CD4-positive, alpha-beta T cell (primary cell): ENCODE measurements at regions not wholly inside any gene's neighbourhood (a gene's known extent, or its start where the extent isn't known, plus 50 kb on each side); places are given as distances from the start of the nearest gene placed in this dataset.
"Not testable (repeated sequence)": the region's sequence is repeated elsewhere in the genome, so short reads cannot be mapped to it uniquely, and the experiment has no call there.

ENCODE experiments used
- ATAC-seq: fragments of 200-7000 bp; cut with Tn5 transposase; one replicate; pipeline ENCODE4 v1.10.0; 2022; ENCODE audit warnings: mild to moderate bottlenecking; ENCODE audit not compliant: poor library complexity
- CTCF ChIA-PET: fragments of 350-600 bp; sonication (Branson Sonifier 250); formaldehyde crosslinking; loops from one replicate; lab custom pipeline; 2021; ENCODE audit warnings: antibody characterized with exemption, inconsistent platforms; lab: Charles Lee
- POLR2A ChIA-PET: fragments of 350-600 bp; sonication (Branson Sonifier 250); formaldehyde crosslinking; loops from one replicate; lab custom pipeline; 2021; ENCODE audit warnings: antibody characterized with exemption, inconsistent platforms; lab: Charles Lee
- DNase-seq, 14 experiments: peaks; one replicate each; pipeline ENCODE4 v3.0.0-alpha.2; 2013 to 2020; ENCODE audit warnings: mixed read lengths in 2 of 14
- H3K27ac ChIP-seq, 2 donors: one replicate each; pipeline versions ENCODE4 v1.5.1 to v1.7.0; 2013; ENCODE audit warnings: low read length in 2 of 2, low read depth in 1 of 2, mild to moderate bottlenecking in 1 of 2
- H3K27me3 ChIP-seq, 2 experiments: 1 replicate in 1 of 2; 2 replicates in 1 of 2; pipeline versions ENCODE4 v1.6.1 to v1.7.0; 2013; ENCODE audit warnings: low read length in 2 of 2, control low read depth in 1 of 2, mild to moderate bottlenecking in 1 of 2, moderate library complexity in 1 of 2; ENCODE audit not compliant: insufficient read depth in 2 of 2, control insufficient read depth in 1 of 2
- H3K36me3 ChIP-seq: one replicate; pipeline ENCODE4 v1.6.1; 2013; ENCODE audit warnings: low read length, control low read depth; ENCODE audit not compliant: insufficient read depth
- H3K4me1 ChIP-seq: one replicate; pipeline ENCODE4 v1.6.1; 2013; ENCODE audit warnings: low read length, control low read depth; ENCODE audit not compliant: insufficient read depth
- H3K4me3 ChIP-seq: one replicate; pipeline ENCODE4 v1.5.1; 2013; ENCODE audit warnings: mild to moderate bottlenecking, low read length, moderate library complexity
- H3K9me3 ChIP-seq, 2 experiments: 1 replicate in 1 of 2; 2 replicates in 1 of 2; pipeline versions ENCODE4 v1.6.1 to v1.7.0; 2013; ENCODE audit warnings: low read length in 2 of 2, mild to moderate bottlenecking in 2 of 2, control low read depth in 1 of 2, moderate library complexity in 1 of 2; ENCODE audit not compliant: control insufficient read depth in 1 of 2, insufficient read depth in 1 of 2
- H3K27ac Mint-ChIP-seq: one replicate; pipeline ENCODE4 v1.8.0; 2020; ENCODE audit warnings: mixed read lengths
- H3K27me3 Mint-ChIP-seq: one replicate; pipeline ENCODE4 v1.8.0; 2021; ENCODE audit warnings: mixed read lengths
- H3K36me3 Mint-ChIP-seq: one replicate; pipeline ENCODE4 v1.8.0; 2021; ENCODE audit warnings: low read depth, mixed read lengths
- H3K4me1 Mint-ChIP-seq: one replicate; pipeline ENCODE4 v1.8.0; 2021; ENCODE audit warnings: low read depth, mixed read lengths
- H3K4me3 Mint-ChIP-seq: one replicate; pipeline ENCODE4 v1.8.0; 2020; ENCODE audit warnings: mild to moderate bottlenecking, mixed read lengths
- H3K9me3 Mint-ChIP-seq: one replicate; pipeline ENCODE4 v1.8.0; 2020; ENCODE audit warnings: mixed read lengths
- CTCF ChIP-seq: fragments of 200-600 bp; IDR thresholded peaks from one replicate; pipeline ENCODE4 v1.8.0; 2022; ENCODE audit warnings: antibody characterized with exemption, mild to moderate bottlenecking
- intact Hi-C, 2 experiments: fragments of 100-400 bp; cut with DNase I in 1 of 2; cut with micrococcal nuclease in 1 of 2; formaldehyde crosslinking; loops; one replicate each; pipeline versions ENCODE4 v1.15.1 to v1.9.0; 2023 to 2025; cut with DNase I, micrococcal nuclease

GRCh38 chr10:124242365-124242764 is 149.0 kb upstream of the CHST15 start:
- no peak overlapping the region for H3K27ac ChIP-seq
- ChIA-PET POLR2A (no interaction called here), CTCF (no interaction called here)
- no peak for DNase-seq
- no peaks in the 10 kb centered on the region for H3K9me3 Mint-ChIP-seq
- H3K36me3 Mint-ChIP-seq: no peaks in the 10 kb centered on the region
- no peak for TF ChIP-seq CTCF
- no peak for ATAC-seq
- no peaks in the 10 kb centered on the region for H3K27me3 Mint-ChIP-seq
- H3K27ac Mint-ChIP-seq: no peak overlapping the region
- H3K36me3 ChIP-seq: no peaks in the 10 kb centered on the region
- no peaks in the 10 kb centered on the region for H3K27me3 ChIP-seq
- peaks cover 0 to 8% of the 10 kb centered on the region in 2 experiments for H3K9me3 ChIP-seq
- no peaks in the 10 kb centered on the region for H3K4me1 ChIP-seq
- H3K4me3 ChIP-seq: no peak overlapping the region
- intact Hi-C loops: no loop called here
- no peak overlapping the region for H3K4me3 Mint-ChIP-seq
- H3K4me1 Mint-ChIP-seq: no peaks in the 10 kb centered on the region

GRCh38 chr10:124241510-124241909 is 148.1 kb upstream of the CHST15 start:
- DNase-seq, H3K27ac ChIP-seq, POLR2A ChIA-PET, H3K27me3 ChIP-seq, H3K4me1 Mint-ChIP-seq, intact Hi-C loops, H3K27me3 Mint-ChIP-seq, H3K27ac Mint-ChIP-seq, H3K36me3 ChIP-seq, H3K9me3 Mint-ChIP-seq, H3K36me3 Mint-ChIP-seq, H3K4me1 ChIP-seq, CTCF ChIA-PET, H3K4me3 Mint-ChIP-seq, H3K4me3 ChIP-seq, ATAC-seq, H3K9me3 ChIP-seq: not testable (repeated sequence)

DNA sequence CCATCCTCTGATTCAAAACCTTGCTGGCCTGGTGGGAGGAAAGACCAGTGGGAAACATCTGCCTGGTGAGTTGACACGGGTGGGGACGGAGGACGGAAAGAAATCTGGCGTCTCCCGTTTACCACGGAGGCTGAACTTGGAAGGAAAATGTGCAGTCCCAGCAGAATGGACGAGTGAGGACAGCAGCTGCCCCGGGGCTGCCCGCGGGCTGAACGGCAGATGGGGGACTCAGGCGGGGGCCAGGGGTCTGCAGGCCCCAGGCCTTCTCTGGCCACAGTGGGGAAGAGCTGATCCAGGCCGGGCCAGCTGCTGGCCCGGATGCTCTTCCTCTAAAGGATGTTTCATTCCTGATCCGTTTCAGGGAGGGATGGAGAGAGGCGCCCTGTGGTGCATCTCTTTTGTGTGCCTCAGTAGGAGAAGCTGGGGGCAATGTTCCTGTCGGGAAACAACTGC is 147.5 kb upstream of the CHST15 start:
- Mint-ChIP-seq H3K4me1 (no peaks in the 10 kb centered on the region), H3K4me3 (no peak overlapping the region), H3K27me3 (no peaks in the 10 kb centered on the region), H3K9me3 (no peaks in the 10 kb centered on the region), H3K27ac (no peak overlapping the region), H3K36me3 (no peaks in the 10 kb centered on the region)
- POLR2A ChIA-PET: no interaction called here
- CTCF ChIA-PET: no interaction called here
- H3K27me3 ChIP-seq: no peaks in the 10 kb centered on the region
- DNase-seq: no peak
- TF ChIP-seq CTCF: no peak
- no peaks in the 10 kb centered on the region for H3K36me3 ChIP-seq
- ATAC-seq: no peak
- peaks cover 0 to 8% of the 10 kb centered on the region in 2 experiments for H3K9me3 ChIP-seq
- H3K4me1 ChIP-seq: no peaks in the 10 kb centered on the region
- intact Hi-C loops: no loop called here
- no peak overlapping the region for H3K27ac ChIP-seq
- no peak overlapping the region for H3K4me3 ChIP-seq

GRCh38 chr10:124239696-124240095 is 146.3 kb upstream of the CHST15 start:
- intact Hi-C loops: no loop called here

More at GRCh38 chr10:124239696-124240095, 146.3 kb upstream of the CHST15 start:
- H3K27me3 Mint-ChIP-seq: no peaks in the 10 kb centered on the region
- TF ChIP-seq CTCF: no peak
- no peaks in the 10 kb centered on the region for H3K4me1 Mint-ChIP-seq
- H3K36me3 Mint-ChIP-seq: no peaks in the 10 kb centered on the region
- Histone ChIP-seq H3K27ac (no peak overlapping the region), H3K36me3 (no peaks in the 10 kb centered on the region), H3K4me3 (no peak overlapping the region), H3K4me1 (no peaks in the 10 kb centered on the region), H3K9me3 (peaks cover 0 to 3% of the 10 kb centered on the region in 2 experiments), H3K27me3 (no peaks in the 10 kb centered on the region)
- H3K9me3 Mint-ChIP-seq: no peaks in the 10 kb centered on the region
- no peak overlapping the region for H3K27ac Mint-ChIP-seq
- ChIA-PET POLR2A (no interaction called here), CTCF (no interaction called here)
- no peak overlapping the region for H3K4me3 Mint-ChIP-seq
- no peak for ATAC-seq
- DNase-seq: no peak
